ENCODE measurements at regions not wholly inside any gene's neighbourhood (a gene's known extent, or its start where the extent isn't known, plus 50 kb on each side); places are given as distances from the start of the nearest gene placed in this dataset.
A peak's percentile ranks its signal among the peaks of the same experiment; 100 is the strongest.

GRCh38 chr2:186189816-186190215 is 296.2 kb upstream of the ZC3H15 start:
- DNase-seq, result no peak

- no peak for DNase-seq
Observed at GRCh38 chr2:186195696-186196095, 290.4 kb upstream of the ZC3H15 start.

- no peak for DNase-seq
Observed at GRCh38 chr2:186197955-186198354, 288.1 kb upstream of the ZC3H15 start.

GRCh38 chr2:186199029-186199428 is 287.0 kb upstream of the ZC3H15 start:
- DNase-seq, result no peak

- DNase-seq, result no peak
Observed at GRCh38 chr2:186201371-186201770, 284.7 kb upstream of the ZC3H15 start.

- no peak for DNase-seq
Observed at GRCh38 chr2:186205254-186205911, 280.7 kb upstream of the ZC3H15 start.

- no peak for DNase-seq
Observed at GRCh38 chr2:186209532-186209931, 276.5 kb upstream of the ZC3H15 start.

GRCh38 chr2:186220409-186220808 is 265.7 kb upstream of the ZC3H15 start:
- no peak for DNase-seq

- DNase-seq, result no peak
Observed at GRCh38 chr2:186229265-186229664, 256.8 kb upstream of the ZC3H15 start.

GRCh38 chr2:186241874-186242273 is 244.2 kb upstream of the ZC3H15 start:
- no peak for DNase-seq

GRCh38 chr2:186254759-186255158 is 231.3 kb upstream of the ZC3H15 start:
- no peak for DNase-seq

- no peak for DNase-seq
Observed at GRCh38 chr2:186255823-186256222, 230.2 kb upstream of the ZC3H15 start.

GRCh38 chr2:186256540-186256939 is 229.5 kb upstream of the ZC3H15 start:
- DNase-seq, result peak; percentile 15

- DNase-seq, result no peak
Observed at GRCh38 chr2:186263673-186264250, 222.3 kb upstream of the ZC3H15 start.

- no peak for DNase-seq
Observed at GRCh38 chr2:186269536-186269935, 216.5 kb upstream of the ZC3H15 start.

GRCh38 chr2:186273953-186274352 is 212.1 kb upstream of the ZC3H15 start:
- no peak for DNase-seq

- DNase-seq, result no peak
Observed at GRCh38 chr2:186274936-186275575, 211.0 kb upstream of the ZC3H15 start.

GRCh38 chr2:186276909-186277308 is 209.2 kb upstream of the ZC3H15 start:
- DNase-seq, result no peak

GRCh38 chr2:186281726-186282125 is 204.3 kb upstream of the ZC3H15 start:
- no peak for DNase-seq

- DNase-seq, result no peak
Observed at GRCh38 chr2:186294248-186294888, 191.7 kb upstream of the ZC3H15 start.

- no peak for DNase-seq
Observed at GRCh38 chr2:186299610-186300009, 186.4 kb upstream of the ZC3H15 start.

- no peak for DNase-seq
Observed at GRCh38 chr2:186302263-186302662, 183.8 kb upstream of the ZC3H15 start.

GRCh38 chr2:186303091-186303490 is 183.0 kb upstream of the ZC3H15 start:
- DNase-seq, result no peak

GRCh38 chr2:186304064-186304463 is 182.0 kb upstream of the ZC3H15 start:
- DNase-seq, result no peak
